GM12865 (cell line): ENCODE measurements at regions not wholly inside any gene's neighbourhood (a gene's known extent, or its start where the extent isn't known, plus 50 kb on each side); places are given as distances from the start of the nearest gene placed in this dataset.
"Not testable (repeated sequence)": the region's sequence is repeated elsewhere in the genome, so short reads cannot be mapped to it uniquely, and the experiment has no call there.

Experiments used
- DNase-seq: peaks from one replicate; pipeline ENCODE4 v3.0.0; 2010; ENCODE audit warnings: low read depth
- H3K4me3 ChIP-seq: 2 replicates; pipeline ENCODE4 v1.5.1; 2011; ENCODE audit warnings: mild to moderate bottlenecking, low read depth, low read length, control low read depth
- CTCF ChIP-seq: IDR thresholded peaks from 2 replicates; pipeline ENCODE4 v1.5.1; 2011; ENCODE audit warnings: low read length, control low read depth, low read depth, inconsistent platforms; ENCODE audit not compliant: insufficient read depth; ENCODE audit errors: missing control alignments

GRCh38 chr17:14585099-14585498, 284.2 kb downstream of the HS3ST3B1 start:
- TF ChIP-seq CTCF: no peak
- no peak for DNase-seq
- H3K4me3 ChIP-seq: no peak overlapping the region

DNA sequence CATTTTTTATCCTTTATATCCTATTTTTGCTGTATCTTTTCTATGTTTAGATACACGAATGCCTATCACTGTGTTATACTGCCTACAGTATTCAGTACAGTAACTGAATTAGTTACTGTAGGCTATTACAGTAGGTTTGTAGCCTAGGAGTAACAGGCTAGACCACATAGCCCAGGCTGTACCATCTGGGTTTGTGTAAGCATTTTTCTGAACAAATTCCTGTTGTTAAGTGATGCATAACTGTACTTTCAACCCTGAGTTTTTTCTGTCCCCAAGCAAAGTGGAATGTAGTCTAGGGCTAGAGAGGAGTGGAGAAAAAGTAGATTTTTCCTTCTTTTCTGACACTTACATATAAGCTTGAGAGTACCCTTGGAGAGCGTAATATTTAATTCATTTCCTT, 282.1 kb downstream of the HS3ST3B1 start:
- no peak overlapping the region for H3K4me3 ChIP-seq
- DNase-seq: no peak
- TF ChIP-seq CTCF: no peak

GRCh38 chr17:14581186-14581830, 280.4 kb downstream of the HS3ST3B1 start:
- no peak overlapping the region for H3K4me3 ChIP-seq
- no peak for DNase-seq
- no peak for TF ChIP-seq CTCF

DNA sequence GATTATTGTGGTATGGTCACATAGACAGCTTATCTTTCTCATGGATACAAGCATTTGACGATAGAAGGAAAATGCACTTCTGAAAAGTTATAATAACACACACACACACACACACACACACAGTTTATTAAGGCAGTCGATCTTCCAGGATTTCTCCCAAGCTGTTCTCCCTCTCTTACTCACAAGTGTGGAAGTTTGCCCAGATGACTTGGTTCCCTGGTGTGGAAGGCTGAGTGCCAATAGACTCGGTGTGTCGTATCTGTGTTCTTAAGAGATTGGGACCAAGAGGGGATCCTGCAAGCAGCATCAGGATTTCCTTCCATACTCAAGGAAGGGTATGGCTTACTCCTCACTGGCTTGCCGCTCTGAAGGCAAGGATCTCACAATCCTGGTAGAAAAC, 279.6 kb downstream of the HS3ST3B1 start:
- DNase-seq: no peak
- H3K4me3 ChIP-seq: no peak overlapping the region
- TF ChIP-seq CTCF: no peak

- DNase-seq: no peak
Observed at GRCh38 chr17:14579716-14580115, 278.8 kb downstream of the HS3ST3B1 start.

DNA sequence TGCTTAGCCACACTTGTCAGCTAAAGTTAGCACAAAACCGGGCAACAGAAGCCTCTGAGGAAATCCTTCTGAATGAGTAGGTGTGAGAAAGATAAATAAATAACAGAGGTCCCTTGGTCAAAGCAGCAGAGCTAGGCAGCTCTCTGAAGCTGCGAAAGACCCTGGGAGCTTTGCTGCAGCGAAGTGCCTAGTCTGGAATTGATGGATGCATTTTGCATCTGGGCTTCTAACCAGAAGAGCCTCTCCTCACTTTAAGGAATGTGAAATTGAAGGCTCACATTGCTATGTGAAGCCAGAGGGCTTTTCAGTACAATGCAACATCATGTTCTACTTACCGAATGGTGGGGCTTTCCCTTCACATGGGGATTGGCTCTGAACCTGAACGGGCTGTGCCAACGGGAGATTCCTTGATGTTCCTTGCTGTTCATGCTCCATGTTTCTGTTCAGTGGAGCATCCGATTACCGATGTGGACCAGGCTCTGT, 274.6 kb downstream of the HS3ST3B1 start:
- no peak for TF ChIP-seq CTCF
- no peak overlapping the region for H3K4me3 ChIP-seq
- DNase-seq: no peak

More at GRCh38 chr17:14579716-14580115, 278.8 kb downstream of the HS3ST3B1 start:
- H3K4me3 ChIP-seq: no peak overlapping the region
- TF ChIP-seq CTCF: no peak

DNA sequence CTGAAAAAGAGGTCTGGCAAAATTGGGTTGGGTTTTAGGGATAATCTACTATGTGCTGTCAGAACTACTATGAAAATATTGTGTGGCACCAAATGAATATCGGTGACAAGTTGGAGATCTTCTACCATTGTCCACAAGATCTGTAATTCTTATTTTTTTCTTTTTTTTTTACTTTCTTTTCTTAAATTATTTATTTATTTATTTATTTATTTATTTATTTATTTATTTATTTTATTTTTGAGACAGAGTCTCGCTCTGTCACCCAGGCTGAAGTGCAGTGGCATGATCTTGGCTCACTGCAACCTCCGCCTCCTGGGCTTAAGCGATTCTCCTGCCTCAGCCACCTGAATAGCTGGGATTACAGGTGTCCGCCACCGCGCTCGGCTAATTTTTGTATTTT, 259.4 kb downstream of the HS3ST3B1 start:
- not testable (repeated sequence) for DNase-seq

More for the DNA sequence above, 259.4 kb downstream of the HS3ST3B1 start:
- H3K4me3 ChIP-seq: not testable (repeated sequence)
